ENCODE measurements at regions not wholly inside any gene's neighbourhood (a gene's known extent, or its start where the extent isn't known, plus 50 kb on each side); places are given as distances from the start of the nearest gene placed in this dataset.

GRCh38 chr4:18479825-18480224 is 458.3 kb upstream of the LCORL start:
- H3K79me2 ChIP-seq (ENCODE audit: insufficient read depth, low read length) = no peaks in the 10 kb centered on the region
- no peaks in the 10 kb centered on the region for H4K20me1 ChIP-seq (ENCODE audit: insufficient read depth, low read length)
- 43% methylated on average over 3 of the region's 3 CpGs for WGBS (ENCODE audit: low lambda C conversion rate)
- H3K36me3 ChIP-seq (replicated peaks in 1 of 2; ENCODE audit: control insufficient read depth in 1 of 2, insufficient read depth in 2 of 2, low read length in 2 of 2) = no peaks in the 10 kb centered on the region
- DNase-seq (ENCODE audit: low spot score) (no peak), ATAC-seq (no peak), FAIRE-seq (no peak)
- TF ChIP-seq TRIM24 (CRISPR knock-in tag; IDR thresholded peaks at IDR 0.05) (no peak), RFX3 (CRISPR knock-in tag; IDR thresholded peaks at IDR 0.05) (no peak), ZNF883 (CRISPR knock-in tag; IDR thresholded peaks at IDR 0.05; ENCODE audit: not compliant biosample characterization) (no peak), JUND (CRISPR knock-in tag; IDR thresholded peaks at IDR 0.05) (no peak), NFE2L2 (IDR thresholded peaks at IDR 0.05; ENCODE audit: low read length) (no peak), JARID2 (CRISPR knock-in tag; IDR thresholded peaks at IDR 0.05; ENCODE audit: insufficient replicate concordance) (no peak), KLF6 (CRISPR knock-in tag; IDR thresholded peaks at IDR 0.05) (no peak), ZFP82 (CRISPR knock-in tag; IDR thresholded peaks at IDR 0.05; ENCODE audit: borderline replicate concordance) (no peak), MAF1 (CRISPR knock-in tag; IDR thresholded peaks at IDR 0.05; ENCODE audit: borderline replicate concordance) (no peak), ZNF138 (CRISPR knock-in tag; IDR thresholded peaks at IDR 0.05; ENCODE audit: low read depth) (no peak), ARHGAP35 (CRISPR knock-in tag; IDR thresholded peaks at IDR 0.05; ENCODE audit: borderline replicate concordance) (no peak), ATF6 (CRISPR knock-in tag; conservative IDR thresholded peaks at IDR 0.05) (no peak)
- TF ChIP-seq, protein P1, sequence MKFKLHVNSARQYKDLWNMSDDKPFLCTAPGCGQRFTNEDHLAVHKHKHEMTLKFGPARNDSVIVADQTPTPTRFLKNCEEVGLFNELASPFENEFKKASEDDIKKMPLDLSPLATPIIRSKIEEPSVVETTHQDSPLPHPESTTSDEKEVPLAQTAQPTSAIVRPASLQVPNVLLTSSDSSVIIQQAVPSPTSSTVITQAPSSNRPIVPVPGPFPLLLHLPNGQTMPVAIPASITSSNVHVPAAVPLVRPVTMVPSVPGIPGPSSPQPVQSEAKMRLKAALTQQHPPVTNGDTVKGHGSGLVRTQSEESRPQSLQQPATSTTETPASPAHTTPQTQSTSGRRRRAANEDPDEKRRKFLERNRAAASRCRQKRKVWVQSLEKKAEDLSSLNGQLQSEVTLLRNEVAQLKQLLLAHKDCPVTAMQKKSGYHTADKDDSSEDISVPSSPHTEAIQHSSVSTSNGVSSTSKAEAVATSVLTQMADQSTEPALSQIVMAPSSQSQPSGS (CRISPR knock-in tag; IDR thresholded peaks at IDR 0.05) = no peak
- TF ChIP-seq, protein P2, sequence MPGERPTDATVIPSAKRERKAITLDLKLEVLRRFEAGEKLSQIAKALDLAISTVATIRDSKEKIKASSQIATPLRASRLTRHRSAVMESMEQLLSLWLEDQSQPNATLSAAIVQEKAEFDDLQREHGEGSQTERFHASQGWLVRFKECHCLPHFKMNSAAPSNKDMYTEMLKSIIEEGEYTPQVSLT (CRISPR knock-in tag; IDR thresholded peaks at IDR 0.05; ENCODE audit: borderline replicate concordance, low read depth) = no peak
- TF ChIP-seq, protein P3, sequence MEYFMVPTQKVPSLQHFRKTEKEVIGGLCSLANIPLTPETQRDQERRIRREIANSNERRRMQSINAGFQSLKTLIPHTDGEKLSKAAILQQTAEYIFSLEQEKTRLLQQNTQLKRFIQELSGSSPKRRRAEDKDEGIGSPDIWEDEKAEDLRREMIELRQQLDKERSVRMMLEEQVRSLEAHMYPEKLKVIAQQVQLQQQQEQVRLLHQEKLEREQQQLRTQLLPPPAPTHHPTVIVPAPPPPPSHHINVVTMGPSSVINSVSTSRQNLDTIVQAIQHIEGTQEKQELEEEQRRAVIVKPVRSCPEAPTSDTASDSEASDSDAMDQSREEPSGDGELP (IDR thresholded peaks at IDR 0.05; ENCODE audit: borderline replicate concordance, low read depth) = no peak
- TF ChIP-seq, protein P4, sequence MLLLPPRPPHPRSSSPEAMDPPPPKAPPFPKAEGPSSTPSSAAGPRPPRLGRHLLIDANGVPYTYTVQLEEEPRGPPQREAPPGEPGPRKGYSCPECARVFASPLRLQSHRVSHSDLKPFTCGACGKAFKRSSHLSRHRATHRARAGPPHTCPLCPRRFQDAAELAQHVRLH (CRISPR knock-in tag; IDR thresholded peaks at IDR 0.05; ENCODE audit: borderline replicate concordance, low read depth) = no peak
- TF ChIP-seq, protein P5, sequence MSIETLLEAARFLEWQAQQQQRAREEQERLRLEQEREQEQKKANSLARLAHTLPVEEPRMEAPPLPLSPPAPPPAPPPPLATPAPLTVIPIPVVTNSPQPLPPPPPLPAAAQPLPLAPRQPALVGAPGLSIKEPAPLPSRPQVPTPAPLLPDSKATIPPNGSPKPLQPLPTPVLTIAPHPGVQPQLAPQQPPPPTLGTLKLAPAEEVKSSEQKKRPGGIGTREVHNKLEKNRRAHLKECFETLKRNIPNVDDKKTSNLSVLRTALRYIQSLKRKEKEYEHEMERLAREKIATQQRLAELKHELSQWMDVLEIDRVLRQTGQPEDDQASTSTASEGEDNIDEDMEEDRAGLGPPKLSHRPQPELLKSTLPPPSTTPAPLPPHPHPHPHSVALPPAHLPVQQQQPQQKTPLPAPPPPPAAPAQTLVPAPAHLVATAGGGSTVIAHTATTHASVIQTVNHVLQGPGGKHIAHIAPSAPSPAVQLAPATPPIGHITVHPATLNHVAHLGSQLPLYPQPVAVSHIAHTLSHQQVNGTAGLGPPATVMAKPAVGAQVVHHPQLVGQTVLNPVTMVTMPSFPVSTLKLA (IDR thresholded peaks at IDR 0.05) = no peak
- intact Hi-C loops (cut with micrococcal nuclease; ENCODE audit: unreplicated experiment) = no loop called here
- no peak overlapping the region for H3K9ac ChIP-seq (ENCODE audit: insufficient read depth, low read depth, low read length)
- H3K4me1 ChIP-seq (ENCODE audit: insufficient read depth, low read length) = no peaks in the 10 kb centered on the region
- no peak overlapping the region for H2AFZ ChIP-seq (ENCODE audit: low read length)
- ChIA-PET POLR2A (no interaction called here), CTCF (ENCODE audit: low intra/inter-chr PET ratio, low total read pairs) (no interaction called here)
- no peaks in the 10 kb centered on the region; a peak in 1 of 5 replicates for H3K27me3 ChIP-seq (ENCODE audit: control insufficient read depth in 1 of 2, insufficient read depth in 2 of 2, low read length in 2 of 2)
- no peak overlapping the region for H3K4me2 ChIP-seq (ENCODE audit: low read depth, low read length)
- H3K9me3 ChIP-seq (ENCODE audit: low read length) = peaks cover 50% of the 10 kb centered on the region
- no TSS peak for BruUV-seq (replicated peaks)
- no peak overlapping the region for H3K4me3 ChIP-seq (replicated peaks in 1 of 3; ENCODE audit: insufficient read depth in 1 of 3, low read depth in 2 of 3, low read length in 3 of 3)
- in situ Hi-C loops (cut with HindIII; ENCODE audit: extremely low pct_ligation_motif_present, low pct_unique_long_range_greater_than_20kb) = no loop called here
- H3K27ac ChIP-seq (ENCODE audit: extremely low read length, insufficient read depth, low read length) = no peak overlapping the region

Data from HepG2 (cell line).